Panc1 (cell line): ENCODE measurements at regions not wholly inside any gene's neighbourhood (a gene's known extent, or its start where the extent isn't known, plus 50 kb on each side); places are given as distances from the start of the nearest gene placed in this dataset.

Experiments used
- SIN3A ChIP-seq: IDR thresholded peaks from 2 replicates; pipeline ENCODE4 v1.6.1; 2012; ENCODE audit warnings: low read depth, mild to moderate bottlenecking, low read length, moderate library complexity, borderline replicate concordance; ENCODE audit not compliant: insufficient read depth
- TF ChIP-seq, protein P1 (sequence below): fragments of 450-650 bp; IDR thresholded peaks from 2 replicates; pipeline ENCODE4 v1.5.1; 2017; ENCODE audit warnings: mild to moderate bottlenecking

DNA sequence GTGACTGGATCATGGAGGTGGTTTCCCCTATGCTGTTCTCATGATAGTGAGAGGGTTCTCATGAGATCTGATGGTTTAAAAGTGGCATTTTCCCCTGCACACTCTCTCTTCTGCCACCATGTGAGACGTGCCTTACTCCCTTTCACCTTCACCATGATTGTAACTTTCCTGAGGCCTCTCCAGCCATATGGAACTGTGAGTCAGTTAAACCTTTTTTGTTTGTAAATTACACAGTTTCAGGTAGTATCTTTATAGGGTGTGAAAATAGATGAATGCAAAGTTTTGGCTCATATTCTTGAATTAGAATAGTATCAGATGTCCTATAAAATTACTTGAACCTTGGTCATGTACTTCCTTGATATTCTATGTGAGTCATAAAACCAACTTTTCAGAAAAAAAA, 252.1 kb upstream of the TMEM229A start:
- TF ChIP-seq, protein P1, sequence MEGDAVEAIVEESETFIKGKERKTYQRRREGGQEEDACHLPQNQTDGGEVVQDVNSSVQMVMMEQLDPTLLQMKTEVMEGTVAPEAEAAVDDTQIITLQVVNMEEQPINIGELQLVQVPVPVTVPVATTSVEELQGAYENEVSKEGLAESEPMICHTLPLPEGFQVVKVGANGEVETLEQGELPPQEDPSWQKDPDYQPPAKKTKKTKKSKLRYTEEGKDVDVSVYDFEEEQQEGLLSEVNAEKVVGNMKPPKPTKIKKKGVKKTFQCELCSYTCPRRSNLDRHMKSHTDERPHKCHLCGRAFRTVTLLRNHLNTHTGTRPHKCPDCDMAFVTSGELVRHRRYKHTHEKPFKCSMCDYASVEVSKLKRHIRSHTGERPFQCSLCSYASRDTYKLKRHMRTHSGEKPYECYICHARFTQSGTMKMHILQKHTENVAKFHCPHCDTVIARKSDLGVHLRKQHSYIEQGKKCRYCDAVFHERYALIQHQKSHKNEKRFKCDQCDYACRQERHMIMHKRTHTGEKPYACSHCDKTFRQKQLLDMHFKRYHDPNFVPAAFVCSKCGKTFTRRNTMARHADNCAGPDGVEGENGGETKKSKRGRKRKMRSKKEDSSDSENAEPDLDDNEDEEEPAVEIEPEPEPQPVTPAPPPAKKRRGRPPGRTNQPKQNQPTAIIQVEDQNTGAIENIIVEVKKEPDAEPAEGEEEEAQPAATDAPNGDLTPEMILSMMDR: no peak
- no peak for TF ChIP-seq SIN3A
